Gastrocnemius medialis (tissue), 4 donors: ENCODE measurements at regions not wholly inside any gene's neighbourhood (a gene's known extent, or its start where the extent isn't known, plus 50 kb on each side); places are given as distances from the start of the nearest gene placed in this dataset.

ENCODE experiments used
- ATAC-seq, 2 donors: fragments of 150-250 bp; one replicate each; pipeline ENCODE4 v1.9.1; 2016
- DNase-seq, 2 donors: peaks; one replicate each; pipeline ENCODE4 v3.0.0-alpha.2; 2019
- H3K27ac ChIP-seq, 4 donors: fragments of 200-600 bp; sonication (generic); 1 replicate in 1 of 4; 2 replicates in 3 of 4; pipeline ENCODE4 v1.5.1; 2016 to 2018; ENCODE audit warnings: mild to moderate bottlenecking in 2 of 4, moderate library complexity in 1 of 4
- H3K27me3 ChIP-seq, 3 donors: fragments of 200-600 bp; sonication (generic) in 2 of 3; 1 replicate in 1 of 3; 2 replicates in 2 of 3; pipeline versions ENCODE4 v1.5.1 to v1.6.0; 2016 to 2019; ENCODE audit warnings: mild to moderate bottlenecking in 1 of 3, moderate library complexity in 1 of 3
- H3K36me3 ChIP-seq, 2 donors: fragments of 200-600 bp; sonication (generic) in 1 of 2; one replicate each; pipeline ENCODE4 v1.5.1; 2017 to 2018
- H3K4me1 ChIP-seq, 2 donors: fragments of 200-600 bp; sonication (generic) in 1 of 2; one replicate each; pipeline ENCODE4 v1.5.1; 2016 to 2017; ENCODE audit warnings: mild to moderate bottlenecking in 2 of 2
- H3K4me3 ChIP-seq, 4 donors: fragments of 200-600 bp; sonication (generic) in 3 of 4; 1 replicate in 1 of 4; 2 replicates in 3 of 4; pipeline ENCODE4 v1.5.1; 2016 to 2019; ENCODE audit warnings: mild to moderate bottlenecking in 2 of 4
- H3K9me3 ChIP-seq, 3 donors: fragments of 200-600 bp; sonication (generic) in 2 of 3; 1 replicate in 1 of 3; 2 replicates in 2 of 3; pipeline ENCODE4 v1.5.1; 2016 to 2019
- POLR2A ChIP-seq, 2 donors: fragments of 450-650 bp; IDR thresholded peaks; one replicate each; pipeline ENCODE4 v1.6.1; 2017; ENCODE audit warnings: antibody characterized with exemption in 2 of 2, mild to moderate bottlenecking in 2 of 2, moderate library complexity in 2 of 2
- in situ Hi-C, 4 donors: fragments of 200-750 bp; cut with MboI; loops; one replicate each; pipeline versions ENCODE4 v1.15.0 to v1.8.0; 2017; ENCODE audit warnings: low sequenced_read_pairs in 4 of 4
- intact Hi-C: fragments of 100-400 bp; cut with DNase I; formaldehyde crosslinking; loops from one replicate; pipeline ENCODE4 v1.15.1; 2023; ENCODE audit warnings: low total_unique reads
- TF ChIP-seq, protein P1 (sequence below), 5 experiments: fragments of 450-650 bp in 3 of 5; fragments of 200-600 bp in 2 of 5; sonication (generic) in 2 of 5; IDR thresholded peaks in 4 of 5; conservative IDR thresholded peaks in 1 of 5; 1 replicate in 4 of 5; 2 replicates in 1 of 5; pipeline ENCODE4 v1.5.1; 2016 to 2019; ENCODE audit warnings: antibody characterized with exemption in 5 of 5, mild to moderate bottlenecking in 3 of 5, moderate library complexity in 3 of 5

DNA sequence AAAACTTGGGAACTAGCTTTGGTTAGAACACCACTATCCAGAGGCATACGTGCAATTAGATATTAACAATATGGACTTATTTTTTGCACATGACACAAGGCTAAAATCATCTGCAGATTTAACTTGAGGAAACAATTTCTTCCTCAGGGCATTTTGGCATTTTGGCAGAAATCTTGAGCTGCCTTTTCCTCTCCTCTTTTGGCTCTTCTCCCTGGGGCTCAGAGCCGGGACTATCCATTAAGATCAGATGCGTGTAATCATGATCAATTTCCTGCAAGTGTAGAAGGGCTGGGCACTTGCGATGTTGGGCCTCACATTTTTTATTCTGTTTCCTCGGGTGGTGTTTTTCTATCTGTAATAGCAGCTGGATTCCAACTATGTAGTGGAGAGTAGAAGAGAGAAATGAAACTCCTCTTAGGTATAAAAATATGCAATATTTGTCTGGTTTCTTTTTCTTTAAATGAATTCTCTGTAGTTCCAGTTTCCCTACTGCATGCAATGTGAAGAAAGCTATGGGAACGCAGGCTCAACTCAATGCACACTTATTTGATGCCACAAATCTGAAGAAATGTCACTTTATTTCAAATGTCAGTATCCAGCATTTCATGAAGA is 1010.8 kb downstream of the FLRT2 start:
- Histone ChIP-seq H3K4me3 (no peak overlapping the region), H3K4me1 (no peaks in the 10 kb centered on the region), H3K27me3 (no peaks in the 10 kb centered on the region), H3K36me3 (no peaks in the 10 kb centered on the region), H3K27ac (no peak overlapping the region), H3K9me3 (no peaks in the 10 kb centered on the region)
- in situ Hi-C loops (no loop called here), intact Hi-C loops (no loop called here)
- ATAC-seq (no peak), DNase-seq (no peak)
- TF ChIP-seq POLR2A (IDR thresholded peaks at IDR 0.05) = no peak
- TF ChIP-seq, protein P1, sequence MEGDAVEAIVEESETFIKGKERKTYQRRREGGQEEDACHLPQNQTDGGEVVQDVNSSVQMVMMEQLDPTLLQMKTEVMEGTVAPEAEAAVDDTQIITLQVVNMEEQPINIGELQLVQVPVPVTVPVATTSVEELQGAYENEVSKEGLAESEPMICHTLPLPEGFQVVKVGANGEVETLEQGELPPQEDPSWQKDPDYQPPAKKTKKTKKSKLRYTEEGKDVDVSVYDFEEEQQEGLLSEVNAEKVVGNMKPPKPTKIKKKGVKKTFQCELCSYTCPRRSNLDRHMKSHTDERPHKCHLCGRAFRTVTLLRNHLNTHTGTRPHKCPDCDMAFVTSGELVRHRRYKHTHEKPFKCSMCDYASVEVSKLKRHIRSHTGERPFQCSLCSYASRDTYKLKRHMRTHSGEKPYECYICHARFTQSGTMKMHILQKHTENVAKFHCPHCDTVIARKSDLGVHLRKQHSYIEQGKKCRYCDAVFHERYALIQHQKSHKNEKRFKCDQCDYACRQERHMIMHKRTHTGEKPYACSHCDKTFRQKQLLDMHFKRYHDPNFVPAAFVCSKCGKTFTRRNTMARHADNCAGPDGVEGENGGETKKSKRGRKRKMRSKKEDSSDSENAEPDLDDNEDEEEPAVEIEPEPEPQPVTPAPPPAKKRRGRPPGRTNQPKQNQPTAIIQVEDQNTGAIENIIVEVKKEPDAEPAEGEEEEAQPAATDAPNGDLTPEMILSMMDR (IDR thresholded peaks at IDR 0.05 in 4 of 5, conservative IDR thresholded peaks at IDR 0.05 in 1 of 5) = no peak

- no peak for DNase-seq
- in situ Hi-C loops = no loop called here
- intact Hi-C loops = no loop called here
These were observed 1009.6 kb downstream of the FLRT2 start for GRCh38 chr14:86539361-86540070.

DNA sequence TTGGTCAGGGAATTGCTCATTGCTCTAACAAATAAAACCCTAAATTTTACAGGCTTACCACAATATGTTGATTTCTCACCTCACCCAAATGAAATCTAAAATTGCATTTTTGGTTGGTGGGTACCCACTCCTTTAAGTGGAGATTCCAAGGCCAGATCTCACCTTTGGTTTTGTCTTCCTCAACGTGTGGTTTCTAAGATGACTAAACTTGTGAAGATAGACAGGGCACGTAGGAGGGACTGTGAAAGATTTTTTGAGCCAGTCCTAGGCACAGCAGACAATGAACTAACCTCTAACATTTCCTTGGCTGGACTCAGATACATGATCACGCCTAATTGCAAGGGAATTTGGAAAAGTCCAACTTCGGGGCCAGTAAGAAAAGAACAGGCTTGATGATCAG is 1003.9 kb downstream of the FLRT2 start:
- intact Hi-C loops = no loop called here
- ATAC-seq = no peak
- H3K9me3 ChIP-seq = no peaks in the 10 kb centered on the region
- no peaks in the 10 kb centered on the region for H3K27me3 ChIP-seq
- TF ChIP-seq, protein P1 (IDR thresholded peaks at IDR 0.05 in 4 of 5, conservative IDR thresholded peaks at IDR 0.05 in 1 of 5) = no peak
- no peak for TF ChIP-seq POLR2A (IDR thresholded peaks at IDR 0.05)
- no peak overlapping the region for H3K27ac ChIP-seq
- DNase-seq = no peak
- H3K4me3 ChIP-seq = no peak overlapping the region
- no peaks in the 10 kb centered on the region for H3K36me3 ChIP-seq
- H3K4me1 ChIP-seq = no peaks in the 10 kb centered on the region
- in situ Hi-C loops = no loop called here

More at GRCh38 chr14:86539361-86540070, 1009.6 kb downstream of the FLRT2 start:
- no peaks in the 10 kb centered on the region for H3K9me3 ChIP-seq
- no peaks in the 10 kb centered on the region for H3K27me3 ChIP-seq
- H3K27ac ChIP-seq = no peak overlapping the region
- H3K4me1 ChIP-seq = no peaks in the 10 kb centered on the region
- no peaks in the 10 kb centered on the region for H3K36me3 ChIP-seq
- no peak for ATAC-seq
- no peak overlapping the region for H3K4me3 ChIP-seq
- TF ChIP-seq POLR2A (IDR thresholded peaks at IDR 0.05) = no peak
- TF ChIP-seq, protein P1 (IDR thresholded peaks at IDR 0.05 in 4 of 5, conservative IDR thresholded peaks at IDR 0.05 in 1 of 5) = no peak

- DNase-seq (no peak), ATAC-seq (no peak)
- TF ChIP-seq, protein P1 (IDR thresholded peaks at IDR 0.05 in 4 of 5, conservative IDR thresholded peaks at IDR 0.05 in 1 of 5) = no peak
- no peak for TF ChIP-seq POLR2A (IDR thresholded peaks at IDR 0.05)
- intact Hi-C loops (no loop called here), in situ Hi-C loops (no loop called here)
- Histone ChIP-seq H3K36me3 (no peaks in the 10 kb centered on the region), H3K4me1 (no peaks in the 10 kb centered on the region), H3K9me3 (no peaks in the 10 kb centered on the region), H3K4me3 (no peak overlapping the region), H3K27me3 (no peaks in the 10 kb centered on the region), H3K27ac (no peak overlapping the region)
These were observed 1002.3 kb downstream of the FLRT2 start for GRCh38 chr14:86532219-86532618.
